ENCODE measurements at regions not wholly inside any gene's neighbourhood (a gene's known extent, or its start where the extent isn't known, plus 50 kb on each side); places are given as distances from the start of the nearest gene placed in this dataset.
"Not testable (repeated sequence)": the region's sequence is repeated elsewhere in the genome, so short reads cannot be mapped to it uniquely, and the experiment has no call there.

DNA sequence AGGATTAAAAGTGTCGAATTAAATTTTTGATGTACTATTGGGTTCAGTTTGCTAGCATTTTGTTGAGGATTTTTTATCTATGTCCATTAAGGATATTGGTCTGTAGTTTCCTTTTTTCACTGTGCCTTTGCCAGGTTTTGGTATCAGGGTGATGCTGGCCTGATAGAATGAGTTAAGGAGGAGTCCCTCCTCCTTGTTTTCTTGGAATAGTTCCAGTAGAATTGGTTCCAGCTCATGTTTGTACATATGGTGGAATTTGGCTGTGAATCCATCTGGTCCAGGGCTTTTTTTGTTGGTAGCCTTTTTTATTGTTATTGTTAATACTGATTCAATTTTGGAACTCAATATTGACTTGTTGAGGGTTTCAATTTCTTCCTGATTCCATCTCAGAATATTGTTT, 141.8 kb downstream of the SIM1 start:
- no peak for DNase-seq

DNA sequence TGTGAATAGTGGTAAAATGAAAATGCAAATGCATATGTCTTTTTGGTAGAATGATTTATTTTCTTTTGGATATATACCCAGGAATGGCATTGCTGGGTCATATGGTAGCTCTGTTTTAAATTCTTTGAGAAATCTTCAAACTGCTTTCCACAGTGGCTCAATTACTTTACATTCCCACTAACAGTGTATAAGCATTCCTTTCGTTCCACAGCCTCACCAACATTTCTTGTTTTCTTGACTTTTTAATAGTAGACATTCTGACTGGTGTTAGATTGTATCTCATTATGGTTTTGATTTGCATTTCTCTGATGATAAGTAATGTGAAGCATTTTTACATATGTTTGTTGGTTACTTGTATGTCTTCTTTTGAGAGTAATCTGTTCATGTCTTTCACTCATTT, 144.0 kb downstream of the SIM1 start:
- no peak for DNase-seq

DNA sequence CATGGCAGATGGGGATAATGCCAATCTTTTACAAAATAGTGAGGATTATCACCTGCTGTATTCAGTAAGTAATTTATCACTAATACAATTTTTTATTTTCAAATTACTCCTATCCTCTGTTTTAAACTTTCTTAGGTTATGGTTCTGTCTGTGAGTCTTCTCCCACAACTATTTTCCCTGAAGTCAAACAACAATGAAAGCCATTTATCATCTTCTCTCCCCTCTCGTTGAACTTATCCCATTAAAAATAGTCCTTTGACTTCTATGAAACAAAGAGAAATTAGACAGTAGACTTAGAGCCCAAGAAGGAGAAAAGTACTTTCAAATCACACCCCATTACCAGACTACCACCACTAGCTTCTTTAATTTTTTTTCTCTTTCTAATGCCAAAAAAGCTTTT, 147.7 kb downstream of the SIM1 start:
- no peak for DNase-seq

DNA sequence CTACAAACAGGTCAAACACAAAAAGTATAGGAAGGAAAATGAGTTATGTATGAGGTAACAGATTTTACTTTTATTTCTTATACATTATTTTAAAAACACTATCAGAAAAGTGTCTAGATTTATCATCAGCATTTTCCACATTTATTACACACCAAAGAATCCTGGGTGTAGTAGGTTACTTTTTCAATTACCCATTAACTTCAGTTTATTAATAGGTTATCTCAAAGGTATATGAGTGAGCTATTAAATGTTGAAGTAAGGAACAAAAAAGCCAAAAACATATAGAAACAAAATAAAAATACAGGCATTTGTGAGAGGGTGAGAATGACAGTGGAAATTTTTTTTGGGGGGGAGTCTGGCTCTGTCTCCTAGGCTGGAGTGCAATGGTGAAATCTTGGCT, 150.5 kb downstream of the SIM1 start:
- no peak for DNase-seq

DNA sequence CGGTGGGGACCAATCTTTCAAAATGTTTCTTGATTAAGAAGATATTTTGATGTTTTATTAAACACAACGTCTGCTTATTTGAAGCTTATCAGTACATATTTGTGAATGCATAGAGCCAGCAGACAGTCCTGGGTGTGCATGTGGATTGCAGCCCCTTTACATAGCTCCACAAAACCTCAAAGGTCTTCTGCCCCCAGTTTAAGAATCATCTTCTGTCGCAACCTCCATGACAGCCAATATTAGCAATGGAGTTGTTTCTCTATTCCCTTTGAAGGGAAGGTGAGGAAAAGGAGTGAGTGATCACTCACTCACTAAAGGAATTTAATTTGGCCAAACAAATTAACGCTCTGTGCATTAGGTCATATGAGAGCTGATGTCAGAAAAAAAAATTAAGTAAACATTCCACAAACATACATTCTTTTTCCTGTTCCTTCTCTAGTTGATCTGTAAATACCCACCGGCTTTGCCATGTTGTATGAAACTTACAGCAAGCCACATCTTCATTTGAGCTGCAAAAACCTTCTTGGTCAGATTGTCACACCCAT, 152.9 kb downstream of the SIM1 start:
- DNase-seq = no peak

DNA sequence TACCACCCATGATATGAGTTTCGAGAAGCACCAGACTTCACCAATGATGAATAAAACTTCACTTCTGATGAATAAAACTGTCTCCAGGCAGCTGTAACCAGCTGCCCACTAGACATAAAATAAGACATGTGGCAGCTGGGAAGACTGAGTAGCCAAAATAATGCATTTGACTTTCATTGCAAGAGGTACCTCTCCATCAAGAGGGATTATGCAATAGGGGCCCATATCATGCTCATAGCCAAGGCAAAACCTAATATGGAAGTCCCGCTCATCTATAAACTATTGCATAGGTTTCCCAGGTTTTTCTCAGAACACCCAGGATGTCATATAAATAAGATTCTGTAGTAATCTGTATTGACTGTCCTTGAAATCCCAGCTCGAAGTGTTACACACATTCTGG, 155.5 kb downstream of the SIM1 start:
- DNase-seq = no peak

DNA sequence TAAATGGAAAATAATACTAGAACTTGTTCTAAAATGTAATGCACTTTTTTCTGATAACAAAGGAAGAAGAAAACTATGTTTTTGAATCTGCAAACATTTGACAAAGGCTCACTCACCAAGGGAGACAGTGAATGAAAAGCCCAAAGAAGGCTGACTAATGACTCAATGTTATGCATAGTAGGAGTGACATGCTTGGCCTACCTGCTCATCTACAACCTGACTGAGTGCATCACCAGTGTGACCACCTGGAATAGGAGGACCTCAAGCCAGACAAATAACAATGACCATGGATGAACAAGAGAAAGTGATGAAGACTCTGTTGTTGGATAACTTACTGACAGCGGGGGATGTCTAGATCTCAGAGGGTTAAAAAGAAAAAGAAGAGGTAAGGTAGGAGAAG, 157.2 kb downstream of the SIM1 start:
- DNase-seq = no peak

DNA sequence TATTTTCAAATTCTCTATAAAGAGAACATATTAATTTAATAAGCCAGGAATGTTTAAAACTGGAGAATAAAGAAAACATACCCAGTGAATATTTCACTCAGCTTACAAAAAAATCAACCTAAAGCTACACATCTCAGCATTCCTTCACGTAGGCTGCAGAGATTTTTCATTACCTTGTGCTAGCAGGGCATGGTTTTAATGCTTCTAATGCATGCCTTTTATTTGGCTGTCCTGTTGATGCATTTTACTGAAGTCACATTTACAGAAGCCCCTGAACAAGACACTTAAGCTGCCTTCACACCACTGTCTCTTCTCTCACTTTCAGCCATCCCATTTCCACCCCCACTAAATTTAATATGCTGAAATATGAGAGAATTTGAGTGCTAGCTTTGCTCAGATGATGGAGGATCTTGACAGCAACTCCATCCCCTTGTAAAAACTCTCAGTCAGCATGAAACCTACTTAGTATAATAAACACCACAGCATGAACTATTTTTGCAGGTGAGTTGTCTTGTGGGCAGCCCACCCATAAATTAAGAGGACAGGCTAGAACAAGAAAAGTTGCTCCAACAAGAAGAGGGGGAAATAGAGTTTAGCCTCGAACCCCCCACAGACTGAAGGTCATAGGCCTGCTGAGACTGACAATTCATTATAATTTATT, 159.4 kb downstream of the SIM1 start:
- no peak for DNase-seq

DNA sequence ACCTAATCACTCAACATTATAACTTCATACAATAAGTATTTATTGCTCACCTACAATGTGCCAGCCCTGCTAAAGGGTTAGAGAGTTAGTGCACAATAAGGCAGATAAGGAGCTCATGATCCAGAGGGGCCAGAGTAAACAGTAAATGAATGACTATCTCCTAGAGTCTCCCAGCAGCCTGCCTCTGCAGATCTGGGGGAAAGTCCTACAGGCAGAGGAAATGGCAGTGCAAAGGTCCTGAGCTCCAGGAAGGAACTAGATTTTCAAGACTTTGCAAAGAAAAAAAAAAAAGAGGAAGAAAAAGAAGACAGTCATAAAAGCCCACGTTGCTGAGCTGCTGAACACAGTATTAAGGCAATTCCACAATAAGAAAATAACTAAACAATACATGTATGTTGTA, 160.1 kb downstream of the SIM1 start:
- DNase-seq = no peak

DNA sequence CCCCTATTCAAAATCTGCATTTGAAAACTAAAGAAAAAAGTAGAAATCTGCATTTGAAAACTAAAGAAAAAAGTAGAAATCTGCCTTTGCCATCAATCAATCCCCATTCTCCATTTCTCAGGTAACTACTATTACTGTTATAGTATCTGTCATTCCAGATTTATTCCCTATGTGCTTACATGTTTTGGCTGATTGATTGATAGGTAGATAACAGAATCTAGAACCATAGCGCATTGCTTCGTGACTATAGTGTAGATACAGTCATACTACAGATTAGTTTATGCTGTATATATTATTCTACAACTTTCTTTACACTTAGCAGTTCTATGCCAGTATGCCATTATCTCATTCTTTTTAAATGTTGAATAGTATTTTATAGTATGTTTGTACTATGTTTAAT, 163.0 kb downstream of the SIM1 start:
- DNase-seq = no peak

DNA sequence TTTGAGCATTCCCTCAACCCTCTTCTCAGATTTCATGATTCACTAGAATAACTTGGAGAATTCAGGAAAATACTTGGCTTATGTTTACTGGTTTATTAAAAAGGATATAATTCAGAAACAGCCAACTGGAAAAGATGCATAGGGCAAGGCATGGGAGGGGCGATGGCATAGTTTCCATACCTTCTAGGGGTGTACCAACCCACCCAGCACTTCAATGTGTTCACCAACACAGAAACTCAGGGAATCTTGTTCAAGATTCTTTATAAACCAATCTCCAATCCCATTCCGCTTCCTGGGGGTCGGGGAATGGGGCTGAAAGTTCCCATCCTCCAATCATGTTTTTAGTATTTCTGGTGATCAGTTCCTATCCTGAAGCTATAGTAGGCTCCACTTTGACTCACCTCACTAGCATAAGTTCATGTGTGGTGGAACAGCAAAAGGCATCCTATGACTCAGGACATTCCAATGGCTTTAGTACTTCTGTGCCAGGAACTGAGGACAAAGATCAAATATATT, 164.4 kb downstream of the SIM1 start:
- DNase-seq = no peak

DNA sequence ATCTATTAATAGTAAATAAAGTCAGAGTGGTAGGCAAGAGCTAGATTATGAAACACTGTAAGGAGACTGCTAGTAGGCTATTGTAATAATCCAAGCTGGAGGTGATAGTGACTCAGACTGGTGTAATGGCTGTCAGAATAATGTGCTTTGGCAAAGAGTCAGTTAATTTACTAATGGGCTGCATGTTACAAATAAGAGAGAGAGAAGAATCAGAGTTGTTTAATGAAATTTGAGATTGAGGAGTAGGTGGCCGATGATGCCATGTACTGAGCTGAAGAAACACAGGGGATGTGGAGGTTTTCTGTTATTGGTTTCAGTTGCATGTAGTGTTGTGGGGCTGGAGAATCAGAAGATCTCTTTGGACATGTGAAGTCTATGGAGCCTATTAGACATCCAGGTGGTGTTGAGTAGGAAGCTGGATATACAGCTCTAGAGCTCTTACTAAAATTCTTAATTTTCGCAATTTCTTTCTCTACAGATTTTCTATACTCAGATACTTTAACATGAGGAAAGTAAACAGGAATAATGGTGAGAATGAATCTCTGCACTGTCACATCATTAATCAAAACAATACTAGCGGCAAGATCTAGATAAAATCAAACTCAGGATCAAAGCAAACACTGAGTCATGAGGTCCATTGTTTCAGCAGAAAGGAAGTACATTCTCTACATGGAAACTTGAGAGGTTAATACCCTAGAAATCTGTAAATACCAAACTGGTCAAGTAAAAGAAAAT, 167.7 kb downstream of the SIM1 start:
- no peak for DNase-seq

DNA sequence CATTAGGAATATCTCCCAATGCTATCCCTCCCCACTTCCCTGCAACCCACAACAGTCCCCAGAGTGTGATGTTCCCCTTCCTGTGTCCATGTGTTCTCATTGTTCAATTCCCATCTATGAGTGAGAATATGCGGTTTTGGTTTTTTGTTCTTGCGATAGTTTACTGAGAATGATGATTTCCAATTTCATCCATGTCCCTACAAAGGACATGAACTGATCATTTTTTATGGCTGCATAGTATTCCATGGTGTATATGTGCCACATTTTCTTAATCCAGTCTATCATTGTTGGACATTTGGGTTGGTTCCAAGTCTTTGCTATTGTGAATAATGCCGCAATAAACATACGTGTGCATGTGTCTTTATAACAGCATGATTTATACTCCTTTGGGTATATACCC, 169.5 kb downstream of the SIM1 start:
- DNase-seq = not testable (repeated sequence)

DNA sequence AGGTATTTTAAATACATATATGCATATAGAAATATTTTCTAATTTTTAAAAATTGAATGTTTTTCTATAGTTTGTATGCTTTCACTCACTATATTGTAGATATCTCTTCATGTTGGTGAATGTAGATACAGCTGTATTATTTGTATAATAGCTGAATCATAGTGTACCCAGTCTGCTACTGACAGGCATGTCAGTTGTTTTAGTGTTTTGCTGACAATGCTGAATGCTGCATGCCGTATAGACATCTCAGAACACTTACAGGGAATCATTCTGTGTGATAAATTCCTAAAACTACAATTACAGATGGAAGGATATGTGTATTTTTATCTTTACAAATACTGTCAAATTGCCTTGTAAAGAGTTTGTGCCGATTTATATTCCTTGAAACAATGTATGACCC, 175.4 kb downstream of the SIM1 start:
- DNase-seq = no peak

DNA sequence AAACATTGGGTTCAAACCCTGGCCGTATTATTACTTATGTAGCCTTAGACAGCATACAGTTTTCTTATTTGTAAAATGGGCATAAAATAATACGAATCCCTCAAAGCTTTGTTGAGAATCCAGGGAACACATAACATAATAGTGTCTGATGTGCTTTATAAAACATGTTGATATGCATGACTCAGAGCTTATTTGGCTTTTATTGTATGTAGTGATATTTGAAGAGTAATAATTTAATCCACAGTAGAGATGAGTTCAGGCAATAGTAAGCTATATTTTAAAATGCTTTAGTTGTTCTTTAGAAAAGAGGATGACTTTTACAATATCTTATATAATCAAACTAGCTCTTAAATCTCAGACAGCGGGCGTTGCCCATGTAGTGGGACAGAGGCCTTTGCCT, 176.4 kb downstream of the SIM1 start:
- no peak for DNase-seq

DNA sequence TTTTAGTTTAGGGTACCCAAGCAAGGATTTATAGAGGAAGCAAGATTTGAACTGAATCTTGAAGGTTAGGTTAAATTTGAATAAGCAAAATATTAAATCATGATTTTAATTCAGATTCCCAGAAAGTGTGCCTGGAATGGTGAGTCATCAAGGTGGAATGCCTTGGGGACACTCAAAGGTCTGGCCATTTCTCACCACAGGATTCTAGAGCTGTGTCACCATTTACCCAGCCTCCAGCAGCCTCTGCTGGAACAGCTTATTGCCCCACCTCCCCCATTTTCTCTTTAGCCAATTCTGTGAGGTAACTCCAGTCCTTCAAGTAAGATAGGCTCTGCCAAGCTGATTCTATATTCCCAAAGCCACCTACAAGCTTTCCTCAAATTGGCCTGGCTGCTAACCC, 181.4 kb downstream of the SIM1 start:
- no peak for DNase-seq

DNA sequence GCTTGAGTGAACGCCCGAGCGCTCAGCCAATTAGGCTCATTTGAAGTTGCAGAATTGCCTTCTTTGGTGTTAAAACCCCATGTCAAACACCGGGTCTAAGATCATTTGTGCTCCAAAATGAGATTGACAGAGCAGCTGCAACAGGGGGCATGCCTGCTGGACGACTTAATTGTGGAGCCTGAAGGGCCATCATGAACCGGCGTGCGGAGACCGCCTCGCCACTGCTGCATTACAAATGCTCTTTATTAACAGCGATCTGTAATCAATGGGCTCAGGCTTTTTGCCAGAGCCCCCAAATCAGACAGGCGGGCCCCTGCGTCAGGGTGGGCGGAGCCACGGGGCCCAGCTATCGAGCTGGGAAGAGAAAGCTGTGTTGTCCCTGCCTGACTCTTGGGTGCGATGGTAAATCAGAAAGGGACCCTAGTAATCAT, 183.2 kb downstream of the SIM1 start:
- no peak for DNase-seq

DNA sequence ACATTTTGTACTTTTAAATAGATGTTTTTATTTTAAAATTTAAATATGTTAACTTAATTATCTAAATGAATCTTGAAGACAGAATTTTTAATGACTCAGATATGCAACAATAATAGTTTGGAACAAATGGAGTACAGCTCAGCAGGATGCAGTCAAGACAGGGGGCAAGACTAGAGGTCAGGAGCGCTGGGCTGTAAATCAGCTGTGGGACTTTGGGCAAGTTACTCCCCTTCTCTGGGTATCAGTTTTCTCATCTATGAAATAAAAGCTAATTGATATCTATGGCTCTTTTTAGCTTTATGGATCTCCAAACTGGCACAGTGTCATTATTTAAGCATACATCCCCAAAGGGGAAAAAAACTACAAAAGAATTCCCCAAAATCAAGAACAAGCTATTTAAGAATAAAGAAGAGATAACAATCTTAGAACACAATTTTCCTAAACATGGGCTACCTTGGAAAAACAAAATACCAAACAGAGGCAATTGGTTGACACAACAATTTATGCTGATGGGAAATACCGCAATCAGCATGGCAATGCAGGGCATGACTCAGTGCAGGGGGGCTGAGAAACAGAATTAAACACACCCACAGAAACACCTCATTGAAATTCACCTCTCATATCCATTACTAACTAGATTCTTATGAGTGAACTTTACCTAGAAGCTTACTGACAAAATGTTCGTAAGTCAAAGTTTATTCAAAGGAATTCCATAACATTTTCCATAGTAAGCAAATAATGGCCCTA, 188.2 kb downstream of the SIM1 start:
- DNase-seq = no peak

DNA sequence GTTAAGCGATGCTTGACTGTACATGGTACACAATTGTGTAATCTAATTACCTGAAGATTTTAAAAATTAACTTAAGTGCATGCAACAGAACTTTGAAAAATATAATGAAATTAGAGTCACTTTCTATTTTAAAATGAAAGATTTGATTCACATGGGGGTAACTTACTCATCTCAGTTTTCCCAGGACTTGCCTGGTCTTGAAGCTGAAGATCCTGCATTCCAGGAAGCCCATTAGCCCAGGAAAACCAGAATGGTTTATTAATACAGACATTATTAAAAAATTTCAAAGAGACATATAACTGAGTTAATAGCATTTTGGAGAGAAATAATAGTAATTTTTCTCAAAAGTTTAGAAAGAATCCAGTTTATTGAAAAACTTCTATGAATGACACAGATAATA, 190.6 kb downstream of the SIM1 start:
- DNase-seq = no peak

DNA sequence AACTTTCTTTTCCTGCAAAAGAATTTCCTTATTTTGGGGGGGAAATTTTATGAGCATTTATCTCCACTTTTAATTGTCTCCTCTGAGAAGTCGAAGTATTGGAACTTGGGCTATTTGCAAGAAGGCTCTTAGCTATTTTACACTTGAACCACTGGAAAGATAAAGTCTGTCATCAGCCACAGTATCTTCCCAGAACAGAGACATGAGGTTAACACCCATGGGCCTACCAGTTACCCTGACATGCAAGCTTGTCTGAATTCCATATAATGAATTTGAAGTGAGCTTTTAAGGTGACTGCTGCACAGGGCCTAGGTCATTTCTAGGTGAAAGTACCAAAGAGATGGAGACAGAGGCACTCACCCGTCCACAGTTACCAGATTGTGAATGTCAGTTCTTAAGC, 193.1 kb downstream of the SIM1 start:
- DNase-seq = no peak

DNA sequence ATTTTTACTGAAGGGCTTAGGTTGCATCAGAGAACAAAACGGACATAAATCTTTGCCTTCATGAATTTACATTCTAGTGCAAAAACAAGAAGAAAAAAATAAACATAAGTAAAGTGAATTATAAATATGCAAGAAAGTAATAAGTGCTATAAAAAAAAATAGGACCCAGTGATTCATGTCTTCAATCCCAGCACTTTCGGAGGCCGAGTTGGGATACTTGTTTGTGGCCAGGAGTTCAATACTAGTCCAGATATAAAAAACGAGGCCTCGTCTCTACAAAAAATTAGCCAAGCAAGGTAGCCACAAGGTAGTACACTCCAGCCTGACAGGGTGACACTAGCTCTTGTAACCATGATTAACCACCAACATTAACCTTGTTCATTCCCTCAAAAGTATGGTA, 193.5 kb downstream of the SIM1 start:
- DNase-seq = no peak

DNA sequence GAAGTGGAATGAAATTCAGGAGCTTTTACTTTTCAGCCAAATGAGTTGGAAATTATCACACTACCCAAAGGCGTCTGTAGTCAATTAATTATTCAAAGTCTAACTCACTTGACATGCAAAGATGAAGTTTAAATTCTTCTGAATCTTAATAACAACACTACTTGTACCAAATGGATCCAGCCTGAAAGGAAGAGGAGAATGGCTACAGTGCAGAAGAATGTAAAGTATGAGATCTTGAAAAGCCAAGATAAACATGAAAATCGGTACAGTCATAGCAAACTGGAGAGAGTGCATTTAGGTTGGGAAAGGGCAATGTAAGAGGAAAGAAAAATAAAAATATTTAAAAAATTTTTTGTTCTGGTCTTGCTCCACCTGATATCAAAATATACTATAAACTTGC, 195.5 kb downstream of the SIM1 start:
- no peak for DNase-seq

DNA sequence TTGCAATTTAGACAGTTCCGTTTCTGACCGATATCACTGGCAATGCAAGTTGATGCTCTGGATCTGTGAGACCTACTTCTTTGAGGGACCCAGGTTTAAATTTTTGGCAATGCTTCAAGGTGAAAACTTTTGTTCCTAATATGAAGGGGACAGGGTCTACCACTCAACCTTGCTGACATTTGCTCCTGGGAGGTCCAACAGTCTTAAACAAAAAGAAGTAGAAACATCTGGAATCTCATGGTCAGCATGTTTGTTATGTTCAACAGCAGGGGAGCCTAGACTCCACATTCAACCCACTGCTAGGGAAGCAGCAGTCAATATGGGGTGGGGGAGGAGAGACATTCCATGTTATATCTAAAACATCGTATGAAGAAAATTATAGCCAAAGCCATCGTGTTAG, 196.4 kb downstream of the SIM1 start:
- no peak for DNase-seq

DNA sequence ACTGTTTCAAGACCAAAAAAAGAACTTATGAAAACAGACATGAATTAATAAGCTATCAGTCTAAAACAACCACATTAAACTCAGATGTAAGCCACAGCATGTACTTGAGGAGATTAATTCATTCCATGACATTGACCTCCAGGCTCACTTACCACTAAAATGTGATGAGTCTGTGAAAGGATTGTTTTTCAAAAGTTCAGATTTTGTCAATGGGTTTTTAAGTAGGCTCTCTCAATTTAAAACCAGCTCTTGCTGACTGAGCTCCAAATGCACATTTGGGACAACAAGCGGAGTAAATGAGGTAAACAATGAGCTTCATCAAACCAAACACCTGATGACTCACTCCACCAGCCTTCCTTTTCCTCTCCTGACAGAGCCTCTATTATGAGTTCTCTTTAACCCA, 197.0 kb downstream of the SIM1 start:
- no peak for DNase-seq

All from activated effector memory CD4-positive, alpha-beta T cell treated with anti-CD3 and anti-CD28 coated beads, Interleukin-2, amount 50 U/mL, for 16 hours (primary cell).